H1 (cell line): ENCODE measurements at regions not wholly inside any gene's neighbourhood (a gene's known extent, or its start where the extent isn't known, plus 50 kb on each side); places are given as distances from the start of the nearest gene placed in this dataset.

Source experiments
- ATF2 ChIP-seq: IDR thresholded peaks from 2 replicates; pipeline ENCODE4 v1.6.1; 2012; ENCODE audit warnings: low read length, inconsistent platforms
- BRCA1 ChIP-seq: IDR thresholded peaks from 2 replicates; pipeline ENCODE4 v1.6.1; 2012; ENCODE audit warnings: low read depth, low read length, improper control_type of control experiment
- CTCF ChIP-seq, 3 experiments: IDR thresholded peaks; 1 replicate in 2 of 3; 2 replicates in 1 of 3; pipeline versions ENCODE4 v1.5.1 to v1.6.1; 2011; ENCODE audit warnings: low read length in 3 of 3, mild to moderate bottlenecking in 3 of 3, inconsistent platforms in 2 of 3, low read depth in 1 of 3, moderate library complexity in 1 of 3; ENCODE audit not compliant: insufficient read depth in 1 of 3; ENCODE audit errors: control extremely low read depth in 1 of 3
- EZH2 ChIP-seq: fragments of 200-600 bp; sonication (generic); IDR thresholded peaks from 2 replicates; pipeline ENCODE4 v1.7.1; 2012; ENCODE audit warnings: low read depth, mild to moderate bottlenecking, moderate library complexity, low read length, inconsistent platforms; ENCODE audit not compliant: severe bottlenecking
- GTF2F1 ChIP-seq: IDR thresholded peaks from 2 replicates; pipeline ENCODE4 v1.6.1; 2012; ENCODE audit warnings: low read depth, low read length, improper control_type of control experiment, borderline replicate concordance
- JUN ChIP-seq: IDR thresholded peaks from 2 replicates; pipeline ENCODE4 v1.6.1; 2011; ENCODE audit warnings: low read depth, mild to moderate bottlenecking, improper control_type of control experiment, low read length
- MAX ChIP-seq: IDR thresholded peaks from 2 replicates; pipeline ENCODE4 v1.6.1; 2012; ENCODE audit warnings: inconsistent platforms
- NRF1 ChIP-seq: IDR thresholded peaks from 2 replicates; pipeline ENCODE4 v1.6.1; 2011; ENCODE audit warnings: mild to moderate bottlenecking, low read depth, low read length, improper control_type of control experiment
- POLR2A ChIP-seq, 2 experiments: IDR thresholded peaks; 1 replicate in 1 of 2; 2 replicates in 1 of 2; pipeline ENCODE4 v1.6.1; 2011; ENCODE audit warnings: low read depth in 2 of 2, low read length in 2 of 2, mild to moderate bottlenecking in 2 of 2; ENCODE audit errors: control extremely low read depth in 1 of 2
- SIX5 ChIP-seq: IDR thresholded peaks from 2 replicates; pipeline ENCODE4 v1.6.1; 2011; ENCODE audit warnings: mild to moderate bottlenecking, low read depth, low read length
- TAF1 ChIP-seq: IDR thresholded peaks from 2 replicates; pipeline ENCODE4 v1.6.1; 2011; ENCODE audit warnings: mild to moderate bottlenecking, low read depth, low read length
- YY1 ChIP-seq: IDR thresholded peaks from 2 replicates; pipeline ENCODE4 v1.6.1; 2011; ENCODE audit warnings: low read depth, mild to moderate bottlenecking, low read length

- no peak for TF ChIP-seq CTCF (IDR thresholded peaks at IDR 0.05; ENCODE audit: control extremely low read depth in 1 of 3, insufficient read depth in 1 of 3, low read depth in 1 of 3, low read length in 3 of 3)
- no peak for TF ChIP-seq GTF2F1
- no peak for TF ChIP-seq JUN
- TF ChIP-seq TAF1 = no peak
- TF ChIP-seq BRCA1 = no peak
- no peak for TF ChIP-seq MAX
- TF ChIP-seq YY1 = no peak
- TF ChIP-seq POLR2A (IDR thresholded peaks at IDR 0.05; ENCODE audit: control extremely low read depth in 1 of 2, low read depth in 2 of 2, low read length in 2 of 2) = no peak
- TF ChIP-seq NRF1 = no peak
- TF ChIP-seq EZH2 = no peak
- no peak for TF ChIP-seq SIX5
- TF ChIP-seq ATF2 = no peak
Measured at GRCh38 chr15:35649575-35649974, 103.6 kb upstream of the DPH6 start.
